HEK293 (cell line): ENCODE measurements at regions not wholly inside any gene's neighbourhood (a gene's known extent, or its start where the extent isn't known, plus 50 kb on each side); places are given as distances from the start of the nearest gene placed in this dataset.

Experiments
- CTCF ChIA-PET: fragments of 350-600 bp; formaldehyde crosslinking; extraction: SDS; loops from one replicate; lab custom pipeline; 2021; ENCODE audit warnings: antibody characterized with exemption; lab: Yijun Ruan, JAX
- POLR2A ChIA-PET: fragments of 300-600 bp; formaldehyde crosslinking; extraction: SDS; loops from one replicate; lab custom pipeline; 2020; ENCODE audit warnings: antibody characterized with exemption, inconsistent platforms; lab: Yijun Ruan, JAX
- H3K27ac ChIP-seq: fragments of 200-500 bp; sonication (Bioruptor generic); 2 replicates; pipeline ENCODE4 v1.5.1; 2014; ENCODE audit warnings: low read depth, low read length, control low read depth, inconsistent platforms; ENCODE audit errors: extremely low read depth
- H3K36me3 ChIP-seq, 2 experiments: fragments of 200-500 bp in 1 of 2; sonication (Bioruptor generic) in 1 of 2; 1 replicate in 1 of 2; 2 replicates in 1 of 2; pipeline ENCODE4 v1.5.1; 2014 to 2017; ENCODE audit warnings: inconsistent platforms in 2 of 2, low read length in 2 of 2; ENCODE audit not compliant: control insufficient read depth in 2 of 2, insufficient read depth in 1 of 2
- H3K4me1 ChIP-seq: fragments of 200-500 bp; sonication (Bioruptor generic); 2 replicates; pipeline ENCODE4 v1.5.1; 2014; ENCODE audit warnings: mild to moderate bottlenecking, low read length, inconsistent platforms; ENCODE audit not compliant: control insufficient read depth, insufficient read depth
- H3K4me3 ChIP-seq: 2 replicates; pipeline ENCODE4 v1.5.1; 2011; ENCODE audit warnings: low read depth, mild to moderate bottlenecking, control low read depth, low read length, moderate library complexity
- H3K9me3 ChIP-seq: fragments of 200-500 bp; sonication (Bioruptor generic); 2 replicates; pipeline ENCODE4 v1.5.1; 2014; ENCODE audit warnings: low read depth, low read length, inconsistent platforms; ENCODE audit not compliant: control insufficient read depth, insufficient read depth
- GLIS1 ChIP-seq: fragments of 450-650 bp; formaldehyde crosslinking; IDR thresholded peaks from 2 replicates; pipeline ENCODE4 v1.5.1; 2016; ENCODE audit warnings: missing biosample characterization, missing genetic modification characterization
- SCRT2 ChIP-seq: fragments of 450-650 bp; formaldehyde crosslinking; IDR thresholded peaks from 2 replicates; pipeline ENCODE4 v1.5.1; 2016; ENCODE audit warnings: missing biosample characterization, missing genetic modification characterization
- SP2 ChIP-seq: fragments of 450-650 bp; formaldehyde crosslinking; IDR thresholded peaks from 2 replicates; pipeline ENCODE4 v1.5.1; 2016; ENCODE audit warnings: missing biosample characterization, missing genetic modification characterization
- ZIC2 ChIP-seq: fragments of 450-650 bp; formaldehyde crosslinking; IDR thresholded peaks from 2 replicates; pipeline ENCODE4 v1.5.1; 2016; ENCODE audit warnings: missing biosample characterization, missing genetic modification characterization
- ZNF112 ChIP-seq: fragments of 450-650 bp; formaldehyde crosslinking; IDR thresholded peaks from 2 replicates; pipeline ENCODE4 v1.5.0; 2017; ENCODE audit warnings: missing biosample characterization, missing genetic modification characterization
- ZNF121 ChIP-seq: fragments of 450-650 bp; formaldehyde crosslinking; IDR thresholded peaks from 2 replicates; pipeline ENCODE4 v1.5.1; 2016; ENCODE audit warnings: missing biosample characterization, missing genetic modification characterization
- ZNF138 ChIP-seq: fragments of 450-650 bp; formaldehyde crosslinking; IDR thresholded peaks from 2 replicates; pipeline ENCODE4 v1.5.1; 2016; ENCODE audit warnings: missing biosample characterization, missing genetic modification characterization, borderline replicate concordance
- ZNF157 ChIP-seq: fragments of 450-650 bp; formaldehyde crosslinking; IDR thresholded peaks from 2 replicates; pipeline ENCODE4 v1.5.1; 2016; ENCODE audit warnings: missing biosample characterization, missing genetic modification characterization
- ZNF202 ChIP-seq: fragments of 450-650 bp; formaldehyde crosslinking; IDR thresholded peaks from 2 replicates; pipeline ENCODE4 v1.5.1; 2016; ENCODE audit warnings: missing biosample characterization, missing genetic modification characterization, borderline replicate concordance
- ZNF324 ChIP-seq: fragments of 450-650 bp; formaldehyde crosslinking; IDR thresholded peaks from 2 replicates; pipeline ENCODE4 v1.5.1; 2016; ENCODE audit warnings: missing biosample characterization, missing genetic modification characterization
- ZNF341 ChIP-seq: fragments of 450-650 bp; formaldehyde crosslinking; IDR thresholded peaks from 2 replicates; pipeline ENCODE4; 2016; ENCODE audit warnings: low read depth, missing biosample characterization, missing genetic modification characterization
- ZNF394 ChIP-seq: fragments of 450-650 bp; formaldehyde crosslinking; IDR thresholded peaks from 2 replicates; pipeline ENCODE4 v1.5.1; 2016; ENCODE audit warnings: missing biosample characterization, missing genetic modification characterization, mild to moderate bottlenecking, moderate library complexity, borderline replicate concordance
- ZNF558 ChIP-seq: fragments of 450-650 bp; formaldehyde crosslinking; IDR thresholded peaks from 2 replicates; pipeline ENCODE4 v1.5.1; 2016; ENCODE audit warnings: missing biosample characterization, missing genetic modification characterization
- ZNF629 ChIP-seq: fragments of 450-650 bp; formaldehyde crosslinking; IDR thresholded peaks from 2 replicates; pipeline ENCODE4 v1.5.1; 2017; ENCODE audit warnings: missing biosample characterization, missing genetic modification characterization
- ZNF707 ChIP-seq: fragments of 450-650 bp; formaldehyde crosslinking; IDR thresholded peaks from 2 replicates; pipeline ENCODE4 v1.5.1; 2016; ENCODE audit warnings: missing biosample characterization, missing genetic modification characterization
- ZNF777 ChIP-seq: fragments of 450-650 bp; formaldehyde crosslinking; IDR thresholded peaks from 2 replicates; pipeline ENCODE4 v1.5.1; 2017; ENCODE audit warnings: missing biosample characterization, missing genetic modification characterization, borderline replicate concordance
- ZNF791 ChIP-seq: fragments of 450-650 bp; formaldehyde crosslinking; IDR thresholded peaks from 2 replicates; pipeline ENCODE4 v1.5.1; 2016; ENCODE audit warnings: missing biosample characterization, missing genetic modification characterization
- ZNF837 ChIP-seq: fragments of 450-650 bp; formaldehyde crosslinking; IDR thresholded peaks from 2 replicates; pipeline ENCODE4 v1.5.1; 2016; ENCODE audit warnings: missing biosample characterization, missing genetic modification characterization
- TF ChIP-seq, protein P1 (sequence below): fragments of 450-650 bp; formaldehyde crosslinking; IDR thresholded peaks from 2 replicates; pipeline ENCODE4 v1.5.1; 2017; ENCODE audit warnings: missing biosample characterization, mild to moderate bottlenecking, missing genetic modification characterization, moderate library complexity
- TF ChIP-seq, protein P2 (sequence below): fragments of 450-650 bp; formaldehyde crosslinking; IDR thresholded peaks from 2 replicates; pipeline ENCODE4 v1.5.1; 2016; ENCODE audit warnings: missing biosample characterization, missing genetic modification characterization, borderline replicate concordance
- TF ChIP-seq, protein P3 (sequence below): fragments of 450-650 bp; formaldehyde crosslinking; IDR thresholded peaks from 2 replicates; pipeline ENCODE4 v1.5.1; 2017; ENCODE audit warnings: missing biosample characterization, missing genetic modification characterization

DNA sequence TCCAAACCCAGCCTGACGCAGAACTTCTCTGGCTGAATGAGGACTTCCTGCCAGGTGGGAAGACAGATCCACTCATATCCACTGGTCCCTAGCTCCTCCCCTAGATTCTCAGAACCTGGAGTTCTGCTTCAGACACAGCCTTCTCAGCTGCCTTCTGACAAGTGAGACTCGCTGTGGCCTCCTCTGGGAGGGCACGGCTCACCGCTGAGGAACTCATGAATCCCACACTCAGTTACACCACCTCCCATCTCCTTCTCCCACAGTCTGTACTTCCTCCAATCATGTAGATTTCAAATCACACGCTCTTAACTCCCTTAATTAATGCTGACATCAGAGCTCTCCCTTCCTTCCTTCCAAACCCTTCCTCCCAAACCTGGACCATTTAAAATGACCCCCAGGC is 86.4 kb upstream of the TMEM45B start:
- POLR2A ChIA-PET = no interaction called here
- H3K27ac ChIP-seq = no peak overlapping the region
- no peak overlapping the region for H3K4me3 ChIP-seq
- CTCF ChIA-PET = interaction anchor here (0.8 to 2.4 kb wide), 2 partner anchors 21 to 365 kb away, joined by 3 to 10 read pairs; no protein-coding TSS in a partner anchor
- no peaks in the 10 kb centered on the region for H3K9me3 ChIP-seq
- no peaks in the 10 kb centered on the region for H3K4me1 ChIP-seq
- no peaks in the 10 kb centered on the region for H3K36me3 ChIP-seq
- TF ChIP-seq ZNF341 (tag by site-specific recombination) = no peak
- TF ChIP-seq ZNF121 (tag by site-specific recombination) = no peak
- TF ChIP-seq ZNF777 (tag by site-specific recombination) = no peak
- no peak for TF ChIP-seq GLIS1 (tag by site-specific recombination)
- TF ChIP-seq ZNF157 (tag by site-specific recombination) = no peak
- TF ChIP-seq, protein P1, sequence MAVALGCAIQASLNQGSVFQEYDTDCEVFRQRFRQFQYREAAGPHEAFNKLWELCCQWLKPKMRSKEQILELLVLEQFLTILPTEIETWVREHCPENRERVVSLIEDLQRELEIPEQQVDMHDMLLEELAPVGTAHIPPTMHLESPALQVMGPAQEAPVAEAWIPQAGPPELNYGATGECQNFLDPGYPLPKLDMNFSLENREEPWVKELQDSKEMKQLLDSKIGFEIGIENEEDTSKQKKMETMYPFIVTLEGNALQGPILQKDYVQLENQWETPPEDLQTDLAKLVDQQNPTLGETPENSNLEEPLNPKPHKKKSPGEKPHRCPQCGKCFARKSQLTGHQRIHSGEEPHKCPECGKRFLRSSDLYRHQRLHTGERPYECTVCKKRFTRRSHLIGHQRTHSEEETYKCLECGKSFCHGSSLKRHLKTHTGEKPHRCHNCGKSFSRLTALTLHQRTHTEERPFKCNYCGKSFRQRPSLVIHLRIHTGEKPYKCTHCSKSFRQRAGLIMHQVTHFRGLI = no peak
- TF ChIP-seq, protein P2, sequence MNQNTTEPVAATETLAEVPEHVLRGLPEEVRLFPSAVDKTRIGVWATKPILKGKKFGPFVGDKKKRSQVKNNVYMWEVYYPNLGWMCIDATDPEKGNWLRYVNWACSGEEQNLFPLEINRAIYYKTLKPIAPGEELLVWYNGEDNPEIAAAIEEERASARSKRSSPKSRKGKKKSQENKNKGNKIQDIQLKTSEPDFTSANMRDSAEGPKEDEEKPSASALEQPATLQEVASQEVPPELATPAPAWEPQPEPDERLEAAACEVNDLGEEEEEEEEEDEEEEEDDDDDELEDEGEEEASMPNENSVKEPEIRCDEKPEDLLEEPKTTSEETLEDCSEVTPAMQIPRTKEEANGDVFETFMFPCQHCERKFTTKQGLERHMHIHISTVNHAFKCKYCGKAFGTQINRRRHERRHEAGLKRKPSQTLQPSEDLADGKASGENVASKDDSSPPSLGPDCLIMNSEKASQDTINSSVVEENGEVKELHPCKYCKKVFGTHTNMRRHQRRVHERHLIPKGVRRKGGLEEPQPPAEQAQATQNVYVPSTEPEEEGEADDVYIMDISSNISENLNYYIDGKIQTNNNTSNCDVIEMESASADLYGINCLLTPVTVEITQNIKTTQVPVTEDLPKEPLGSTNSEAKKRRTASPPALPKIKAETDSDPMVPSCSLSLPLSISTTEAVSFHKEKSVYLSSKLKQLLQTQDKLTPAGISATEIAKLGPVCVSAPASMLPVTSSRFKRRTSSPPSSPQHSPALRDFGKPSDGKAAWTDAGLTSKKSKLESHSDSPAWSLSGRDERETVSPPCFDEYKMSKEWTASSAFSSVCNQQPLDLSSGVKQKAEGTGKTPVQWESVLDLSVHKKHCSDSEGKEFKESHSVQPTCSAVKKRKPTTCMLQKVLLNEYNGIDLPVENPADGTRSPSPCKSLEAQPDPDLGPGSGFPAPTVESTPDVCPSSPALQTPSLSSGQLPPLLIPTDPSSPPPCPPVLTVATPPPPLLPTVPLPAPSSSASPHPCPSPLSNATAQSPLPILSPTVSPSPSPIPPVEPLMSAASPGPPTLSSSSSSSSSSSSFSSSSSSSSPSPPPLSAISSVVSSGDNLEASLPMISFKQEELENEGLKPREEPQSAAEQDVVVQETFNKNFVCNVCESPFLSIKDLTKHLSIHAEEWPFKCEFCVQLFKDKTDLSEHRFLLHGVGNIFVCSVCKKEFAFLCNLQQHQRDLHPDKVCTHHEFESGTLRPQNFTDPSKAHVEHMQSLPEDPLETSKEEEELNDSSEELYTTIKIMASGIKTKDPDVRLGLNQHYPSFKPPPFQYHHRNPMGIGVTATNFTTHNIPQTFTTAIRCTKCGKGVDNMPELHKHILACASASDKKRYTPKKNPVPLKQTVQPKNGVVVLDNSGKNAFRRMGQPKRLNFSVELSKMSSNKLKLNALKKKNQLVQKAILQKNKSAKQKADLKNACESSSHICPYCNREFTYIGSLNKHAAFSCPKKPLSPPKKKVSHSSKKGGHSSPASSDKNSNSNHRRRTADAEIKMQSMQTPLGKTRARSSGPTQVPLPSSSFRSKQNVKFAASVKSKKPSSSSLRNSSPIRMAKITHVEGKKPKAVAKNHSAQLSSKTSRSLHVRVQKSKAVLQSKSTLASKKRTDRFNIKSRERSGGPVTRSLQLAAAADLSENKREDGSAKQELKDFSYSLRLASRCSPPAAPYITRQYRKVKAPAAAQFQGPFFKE = no peak
- no peak for TF ChIP-seq ZNF324 (tag by site-specific recombination)
- no peak for TF ChIP-seq ZNF202
- TF ChIP-seq ZNF138 (tag by site-specific recombination) = no peak
- TF ChIP-seq ZIC2 (tag by site-specific recombination) = no peak
- TF ChIP-seq SCRT2 (tag by site-specific recombination) = no peak
- no peak for TF ChIP-seq ZNF791 (tag by site-specific recombination)

DNA sequence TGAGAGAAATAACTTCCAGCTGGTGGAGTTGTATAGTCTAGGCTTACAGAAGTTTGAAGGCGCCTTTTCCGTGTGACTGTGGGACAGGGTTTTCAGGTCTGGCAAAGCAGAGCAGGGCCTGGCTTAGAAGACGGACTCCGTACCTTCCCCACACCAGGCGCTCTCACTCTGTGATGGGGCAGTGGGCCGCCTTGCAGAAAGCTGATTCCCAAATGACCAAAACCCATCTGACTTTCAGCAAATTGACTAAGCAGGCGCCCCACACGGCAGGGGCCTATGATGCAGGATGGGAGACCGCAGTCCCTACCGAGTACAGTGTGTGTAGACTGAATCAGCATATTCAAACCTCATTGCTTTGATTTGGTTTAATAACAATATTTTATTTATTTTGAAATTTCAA is 85.8 kb upstream of the TMEM45B start:
- no peak for TF ChIP-seq ZNF707 (tag by site-specific recombination)
- no peak for TF ChIP-seq ZNF629 (tag by site-specific recombination)
- TF ChIP-seq ZNF112 = no peak
- TF ChIP-seq ZNF837 (tag by site-specific recombination) = no peak
- no peak for TF ChIP-seq ZNF558 (tag by site-specific recombination)
- TF ChIP-seq ZNF394 (tag by site-specific recombination) = no peak
- TF ChIP-seq, protein P3, sequence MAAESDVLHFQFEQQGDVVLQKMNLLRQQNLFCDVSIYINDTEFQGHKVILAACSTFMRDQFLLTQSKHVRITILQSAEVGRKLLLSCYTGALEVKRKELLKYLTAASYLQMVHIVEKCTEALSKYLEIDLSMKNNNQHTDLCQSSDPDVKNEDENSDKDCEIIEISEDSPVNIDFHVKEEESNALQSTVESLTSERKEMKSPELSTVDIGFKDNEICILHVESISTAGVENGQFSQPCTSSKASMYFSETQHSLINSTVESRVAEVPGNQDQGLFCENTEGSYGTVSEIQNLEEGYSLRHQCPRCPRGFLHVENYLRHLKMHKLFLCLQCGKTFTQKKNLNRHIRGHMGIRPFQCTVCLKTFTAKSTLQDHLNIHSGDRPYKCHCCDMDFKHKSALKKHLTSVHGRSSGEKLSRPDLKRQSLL = no peak
- TF ChIP-seq SP2 (tag by site-specific recombination) = no peak
- Histone ChIP-seq H3K4me3 (no peak overlapping the region), H3K4me1 (no peaks in the 10 kb centered on the region), H3K36me3 (no peaks in the 10 kb centered on the region), H3K9me3 (no peaks in the 10 kb centered on the region), H3K27ac (no peak overlapping the region)
- CTCF ChIA-PET = no interaction called here
- POLR2A ChIA-PET = no interaction called here
